SU-DHL-6 (cell line): ENCODE measurements at regions not wholly inside any gene's neighbourhood (a gene's known extent, or its start where the extent isn't known, plus 50 kb on each side); places are given as distances from the start of the nearest gene placed in this dataset.

Experiments
- H2AFZ ChIP-seq: fragments of 200-600 bp; sonication (generic); 2 replicates; pipeline ENCODE4 v1.6.1; 2014; ENCODE audit warnings: low read depth, mild to moderate bottlenecking, moderate library complexity, mixed read lengths, antibody characterized with exemption, low read length; ENCODE audit not compliant: severe bottlenecking
- H3F3A ChIP-seq: fragments of 200-600 bp; shearing (Covaris generic); 2 replicates; pipeline ENCODE4 v1.6.0; 2016; ENCODE audit warnings: antibody characterized with exemption, mild to moderate bottlenecking; ENCODE audit not compliant: insufficient read depth
- H3K27ac ChIP-seq: fragments of 200-600 bp; sonication (generic); 2 replicates; pipeline ENCODE4 v1.5.1; 2016; ENCODE audit warnings: low read depth, mild to moderate bottlenecking, low read length, moderate library complexity, mixed read lengths
- H3K27me3 ChIP-seq: fragments of 200-600 bp; sonication (generic), shearing (Covaris generic); 2 replicates; pipeline ENCODE4 v1.6.0; 2014; ENCODE audit warnings: mild to moderate bottlenecking, low read length
- H3K36me3 ChIP-seq: fragments of 200-600 bp; sonication (generic); 2 replicates; pipeline ENCODE4 v1.6.1; 2014; ENCODE audit warnings: mild to moderate bottlenecking, low read length, mixed read lengths
- H3K4me2 ChIP-seq: fragments of 300-600, 200-600 bp; shearing (Covaris generic), sonication (generic); 2 replicates; pipeline ENCODE4 v1.6.0; 2014; ENCODE audit warnings: low read length, low read depth, mild to moderate bottlenecking; ENCODE audit not compliant: poor library complexity, severe bottlenecking
- H3K4me3 ChIP-seq: fragments of 200-600 bp; sonication (generic); 2 replicates; pipeline ENCODE4 v1.5.1; 2014; ENCODE audit warnings: antibody characterized with exemption, low read length, mild to moderate bottlenecking, mixed read lengths; ENCODE audit not compliant: insufficient read depth, poor library complexity, severe bottlenecking
- H3K79me2 ChIP-seq: fragments of 200-600 bp; sonication (generic); 2 replicates; pipeline ENCODE4 v1.6.1; 2014; ENCODE audit warnings: mild to moderate bottlenecking, low read length, moderate library complexity; ENCODE audit not compliant: insufficient read depth
- H3K9ac ChIP-seq: fragments of 200-600 bp; sonication (generic); 2 replicates; pipeline ENCODE4 v1.7.0; 2014; ENCODE audit warnings: mild to moderate bottlenecking, low read length
- H3K9me2 ChIP-seq: fragments of 200-600 bp; sonication (generic); replicated peaks from 2 replicates; pipeline ENCODE4 v1.6.1; 2014; ENCODE audit warnings: low read length; ENCODE audit not compliant: insufficient read depth
- H3K9me3 ChIP-seq: fragments of 200-600 bp; sonication (generic); 2 replicates; pipeline ENCODE4 v1.6.1; 2014; ENCODE audit warnings: low read length, mixed read lengths; ENCODE audit not compliant: insufficient read depth
- H4K20me1 ChIP-seq: fragments of 200-600 bp; sonication (generic); 2 replicates; pipeline ENCODE4 v1.6.1; 2014; ENCODE audit warnings: low read depth, mild to moderate bottlenecking, antibody characterized with exemption, low read length, moderate library complexity, mixed read lengths
- CTCF ChIP-seq: fragments of 200-600 bp; sonication (generic); IDR thresholded peaks from one replicate; pipeline ENCODE4 v1.5.1; 2017; ENCODE audit warnings: antibody characterized with exemption, mild to moderate bottlenecking, low read length, moderate library complexity; ENCODE audit not compliant: insufficient read depth, poor library complexity, severe bottlenecking
- EZH2phosphoT487 ChIP-seq: fragments of 200-600 bp; sonication (generic), shearing (Covaris generic); conservative IDR thresholded peaks from 2 replicates; pipeline ENCODE4 v1.6.1; 2018; ENCODE audit warnings: mild to moderate bottlenecking, antibody characterized with exemption, low read length, moderate library complexity, mixed read lengths

DNA sequence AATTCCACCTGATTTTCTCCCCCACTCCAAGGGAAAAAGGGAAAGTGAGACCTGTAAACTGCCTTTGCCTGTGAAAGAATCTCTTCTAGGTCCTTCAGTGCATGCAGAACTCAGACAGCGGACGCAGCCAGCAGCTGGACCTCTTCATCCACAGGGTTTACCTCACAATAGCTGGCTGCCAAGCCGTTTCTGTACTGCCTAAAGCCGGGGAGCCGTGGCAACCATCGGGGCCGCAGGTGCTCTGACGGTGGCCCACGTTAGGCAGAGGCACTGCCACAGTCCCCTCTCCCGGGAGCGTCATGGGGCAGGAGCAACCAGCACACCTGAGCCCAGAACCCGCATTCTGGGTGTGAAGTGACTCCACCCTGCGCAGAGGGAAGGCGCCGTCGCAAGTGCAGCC lies 206.1 kb downstream of the TTLL2 start:
- Histone ChIP-seq H3K9me3 (no peaks in the 10 kb centered on the region), H3K27me3 (no peaks in the 10 kb centered on the region), H3K4me3 (no peak overlapping the region), H3K9me2 (no peaks in the 10 kb centered on the region), H3F3A (no peaks in the 10 kb centered on the region), H3K27ac (no peak overlapping the region), H3K9ac (no peak overlapping the region), H3K79me2 (no peaks in the 10 kb centered on the region), H3K4me2 (no peak overlapping the region), H3K36me3 (no peaks in the 10 kb centered on the region), H4K20me1 (no peaks in the 10 kb centered on the region), H2AFZ (no peak overlapping the region)
- TF ChIP-seq EZH2phosphoT487 = no peak
- no peak for TF ChIP-seq CTCF

DNA sequence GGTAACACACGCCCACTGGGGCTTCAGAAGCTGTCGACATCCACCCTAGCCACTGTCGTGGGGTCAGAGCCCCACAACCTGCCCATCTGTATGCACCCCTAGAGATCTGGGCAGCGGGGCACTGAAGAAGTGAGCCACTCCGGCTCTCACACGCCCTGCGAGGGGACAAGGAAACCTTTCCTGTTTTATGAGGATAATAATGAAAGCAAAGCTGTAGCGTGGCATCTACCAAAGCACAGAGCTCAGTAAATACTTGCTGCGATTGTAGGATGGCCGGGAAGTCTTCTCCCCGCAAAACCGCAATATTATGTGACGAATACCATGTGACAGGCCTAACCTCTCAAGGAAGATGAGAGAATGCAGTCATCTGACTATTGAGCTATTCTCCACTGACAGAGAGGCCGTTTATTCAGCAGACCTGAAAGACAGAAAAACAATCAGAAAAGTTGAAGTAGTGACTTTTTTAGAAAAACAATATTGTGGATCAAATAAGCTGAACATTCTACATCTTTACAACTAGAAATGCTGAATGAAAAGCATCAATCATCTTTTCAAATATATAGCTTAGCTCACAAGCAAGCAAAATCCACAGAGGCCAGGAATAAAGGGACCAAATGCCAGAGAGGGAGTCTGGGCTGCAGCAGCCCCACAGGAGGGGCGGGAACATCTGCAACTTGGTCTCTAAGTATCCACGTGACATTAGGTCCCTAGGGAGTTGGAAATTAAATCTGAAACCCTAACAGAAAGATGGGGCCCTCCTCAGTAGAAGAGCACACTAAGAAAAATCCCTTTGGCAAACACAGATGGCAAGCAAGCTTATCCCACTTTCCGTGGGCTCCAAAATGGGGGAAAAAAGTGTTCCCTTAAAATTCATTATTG lies 207.8 kb downstream of the TTLL2 start:
- no peak overlapping the region for H3K9ac ChIP-seq
- H3K27ac ChIP-seq = no peak overlapping the region
- H4K20me1 ChIP-seq = no peaks in the 10 kb centered on the region
- no peaks in the 10 kb centered on the region for H3K79me2 ChIP-seq
- H3K4me2 ChIP-seq = no peak overlapping the region
- H3K36me3 ChIP-seq = no peaks in the 10 kb centered on the region
- no peaks in the 10 kb centered on the region for H3K27me3 ChIP-seq
- no peaks in the 10 kb centered on the region for H3F3A ChIP-seq
- no peaks in the 10 kb centered on the region for H3K9me2 ChIP-seq
- no peak overlapping the region for H2AFZ ChIP-seq
- no peak overlapping the region for H3K4me3 ChIP-seq
- no peak for TF ChIP-seq EZH2phosphoT487
- no peak for TF ChIP-seq CTCF
- no peaks in the 10 kb centered on the region for H3K9me3 ChIP-seq

GRCh38 chr6:167533851-167534250 lies 209.0 kb downstream of the TTLL2 start:
- Histone ChIP-seq H3K9ac (no peak overlapping the region), H3F3A (no peaks in the 10 kb centered on the region), H3K9me2 (no peaks in the 10 kb centered on the region), H4K20me1 (no peaks in the 10 kb centered on the region), H3K4me3 (no peak overlapping the region), H3K36me3 (no peaks in the 10 kb centered on the region), H3K4me2 (no peak overlapping the region), H3K27ac (no peak overlapping the region), H3K27me3 (no peaks in the 10 kb centered on the region), H2AFZ (no peak overlapping the region), H3K79me2 (no peaks in the 10 kb centered on the region), H3K9me3 (no peaks in the 10 kb centered on the region)
- TF ChIP-seq EZH2phosphoT487 (no peak), CTCF (no peak)
